ENCODE measurements at regions not wholly inside any gene's neighbourhood (a gene's known extent, or its start where the extent isn't known, plus 50 kb on each side); places are given as distances from the start of the nearest gene placed in this dataset.

DNA sequence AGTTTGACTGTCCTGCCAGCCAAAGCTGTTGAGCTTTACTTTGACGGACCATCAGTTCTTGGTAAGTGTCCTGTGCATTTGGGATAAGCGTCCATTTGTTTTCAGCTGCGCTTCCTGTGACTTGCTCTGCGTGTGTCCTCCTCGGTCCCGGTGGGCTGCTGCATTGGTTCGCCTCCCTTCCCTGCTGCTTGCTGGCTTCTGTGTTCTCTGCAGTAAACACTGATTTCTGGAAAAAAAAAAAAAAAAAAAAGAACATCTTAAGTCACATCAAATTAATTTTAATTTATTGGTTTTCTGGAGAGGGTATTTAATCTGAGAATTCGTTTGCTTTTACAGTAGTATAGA, 264.1 kb downstream of the SEC23A start:
- TF ChIP-seq, protein P1, sequence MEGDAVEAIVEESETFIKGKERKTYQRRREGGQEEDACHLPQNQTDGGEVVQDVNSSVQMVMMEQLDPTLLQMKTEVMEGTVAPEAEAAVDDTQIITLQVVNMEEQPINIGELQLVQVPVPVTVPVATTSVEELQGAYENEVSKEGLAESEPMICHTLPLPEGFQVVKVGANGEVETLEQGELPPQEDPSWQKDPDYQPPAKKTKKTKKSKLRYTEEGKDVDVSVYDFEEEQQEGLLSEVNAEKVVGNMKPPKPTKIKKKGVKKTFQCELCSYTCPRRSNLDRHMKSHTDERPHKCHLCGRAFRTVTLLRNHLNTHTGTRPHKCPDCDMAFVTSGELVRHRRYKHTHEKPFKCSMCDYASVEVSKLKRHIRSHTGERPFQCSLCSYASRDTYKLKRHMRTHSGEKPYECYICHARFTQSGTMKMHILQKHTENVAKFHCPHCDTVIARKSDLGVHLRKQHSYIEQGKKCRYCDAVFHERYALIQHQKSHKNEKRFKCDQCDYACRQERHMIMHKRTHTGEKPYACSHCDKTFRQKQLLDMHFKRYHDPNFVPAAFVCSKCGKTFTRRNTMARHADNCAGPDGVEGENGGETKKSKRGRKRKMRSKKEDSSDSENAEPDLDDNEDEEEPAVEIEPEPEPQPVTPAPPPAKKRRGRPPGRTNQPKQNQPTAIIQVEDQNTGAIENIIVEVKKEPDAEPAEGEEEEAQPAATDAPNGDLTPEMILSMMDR (IDR thresholded peaks at IDR 0.05; ENCODE audit: control insufficient read depth, insufficient read depth, low read depth, low read length, missing control alignments) = no peak
- DNase-seq (ENCODE audit: low read depth) = no peak
- no peak overlapping the region for H3K4me3 ChIP-seq (ENCODE audit: control insufficient read depth, low read depth, low read length)

GRCh38 chr14:38838049-38838978, 264.7 kb downstream of the SEC23A start:
- no peak overlapping the region for H3K4me3 ChIP-seq (ENCODE audit: control insufficient read depth, low read depth, low read length)
- DNase-seq (ENCODE audit: low read depth) = no peak
- TF ChIP-seq, protein P1 (IDR thresholded peaks at IDR 0.05; ENCODE audit: control insufficient read depth, insufficient read depth, low read depth, low read length, missing control alignments) = no peak

DNA sequence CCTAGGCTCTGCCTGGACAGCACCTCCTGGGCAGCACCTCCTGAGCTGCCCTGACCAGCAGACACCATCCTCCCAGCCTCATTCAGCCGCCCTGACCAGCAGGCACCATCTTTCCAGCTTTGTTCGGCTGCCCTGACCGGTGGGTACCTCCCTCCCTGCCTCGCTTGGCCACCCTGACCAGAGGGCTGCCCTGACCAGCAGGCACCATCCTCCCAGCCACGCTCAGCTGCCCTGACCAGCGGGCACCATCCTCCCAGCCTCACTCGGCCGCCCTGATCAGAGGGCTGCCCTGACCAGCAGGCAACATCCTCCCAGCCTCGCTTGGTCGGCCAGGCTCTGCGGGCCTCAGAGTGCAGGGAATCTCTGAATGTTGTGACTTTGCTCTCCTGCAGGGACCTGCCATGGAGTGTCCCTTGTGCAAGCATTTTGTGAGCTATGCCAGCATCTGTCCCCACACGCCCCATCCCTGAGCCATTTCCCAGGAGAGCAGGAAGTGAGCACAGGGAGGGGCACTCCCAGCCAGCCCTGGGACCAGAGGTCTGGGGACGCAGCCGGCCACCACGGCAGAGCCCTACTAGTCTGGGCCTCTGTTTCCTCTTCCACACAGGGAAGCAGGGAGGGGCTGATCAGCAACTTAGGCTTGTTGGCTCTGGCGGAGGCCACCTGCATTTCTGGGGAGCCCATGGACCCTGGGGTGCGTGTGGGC, 265.5 kb downstream of the SEC23A start:
- TF ChIP-seq, protein P1 (IDR thresholded peaks at IDR 0.05; ENCODE audit: control insufficient read depth, insufficient read depth, low read depth, low read length, missing control alignments) = no peak
- DNase-seq (ENCODE audit: low read depth) = no peak
- no peak overlapping the region for H3K4me3 ChIP-seq (ENCODE audit: control insufficient read depth, low read depth, low read length)

- TF ChIP-seq, protein P1 (IDR thresholded peaks at IDR 0.05; ENCODE audit: control insufficient read depth, insufficient read depth, low read depth, low read length, missing control alignments) = no peak
- no peak for DNase-seq (ENCODE audit: low read depth)
- no peak overlapping the region for H3K4me3 ChIP-seq (ENCODE audit: control insufficient read depth, low read depth, low read length)
Observed at GRCh38 chr14:38836539-38836938, 266.5 kb downstream of the SEC23A start.

GRCh38 chr14:38835874-38836273, 267.2 kb downstream of the SEC23A start:
- no peak for DNase-seq (ENCODE audit: low read depth)
- TF ChIP-seq, protein P1 (IDR thresholded peaks at IDR 0.05; ENCODE audit: control insufficient read depth, insufficient read depth, low read depth, low read length, missing control alignments) = no peak
- H3K4me3 ChIP-seq (ENCODE audit: control insufficient read depth, low read depth, low read length) = no peak overlapping the region

GRCh38 chr14:38828183-38828827, 274.7 kb downstream of the SEC23A start:
- DNase-seq (ENCODE audit: low read depth) = no peak
- TF ChIP-seq, protein P1 (IDR thresholded peaks at IDR 0.05; ENCODE audit: control insufficient read depth, insufficient read depth, low read depth, low read length, missing control alignments) = no peak

More at GRCh38 chr14:38828183-38828827, 274.7 kb downstream of the SEC23A start:
- H3K4me3 ChIP-seq (ENCODE audit: control insufficient read depth, low read depth, low read length) = no peak overlapping the region

All from AG09309 (cell line).